ENCODE measurements at regions not wholly inside any gene's neighbourhood (a gene's known extent, or its start where the extent isn't known, plus 50 kb on each side); places are given as distances from the start of the nearest gene placed in this dataset.

GRCh38 chr4:114398410-114398809, 200.2 kb upstream of the UGT8 start:
- no peaks in the 10 kb centered on the region for H3K27me3 ChIP-seq
- no peaks in the 10 kb centered on the region for H3K4me1 ChIP-seq
- TF ChIP-seq, protein P1, sequence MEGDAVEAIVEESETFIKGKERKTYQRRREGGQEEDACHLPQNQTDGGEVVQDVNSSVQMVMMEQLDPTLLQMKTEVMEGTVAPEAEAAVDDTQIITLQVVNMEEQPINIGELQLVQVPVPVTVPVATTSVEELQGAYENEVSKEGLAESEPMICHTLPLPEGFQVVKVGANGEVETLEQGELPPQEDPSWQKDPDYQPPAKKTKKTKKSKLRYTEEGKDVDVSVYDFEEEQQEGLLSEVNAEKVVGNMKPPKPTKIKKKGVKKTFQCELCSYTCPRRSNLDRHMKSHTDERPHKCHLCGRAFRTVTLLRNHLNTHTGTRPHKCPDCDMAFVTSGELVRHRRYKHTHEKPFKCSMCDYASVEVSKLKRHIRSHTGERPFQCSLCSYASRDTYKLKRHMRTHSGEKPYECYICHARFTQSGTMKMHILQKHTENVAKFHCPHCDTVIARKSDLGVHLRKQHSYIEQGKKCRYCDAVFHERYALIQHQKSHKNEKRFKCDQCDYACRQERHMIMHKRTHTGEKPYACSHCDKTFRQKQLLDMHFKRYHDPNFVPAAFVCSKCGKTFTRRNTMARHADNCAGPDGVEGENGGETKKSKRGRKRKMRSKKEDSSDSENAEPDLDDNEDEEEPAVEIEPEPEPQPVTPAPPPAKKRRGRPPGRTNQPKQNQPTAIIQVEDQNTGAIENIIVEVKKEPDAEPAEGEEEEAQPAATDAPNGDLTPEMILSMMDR (IDR thresholded peaks at IDR 0.05), result no peak
- TF ChIP-seq POLR2A (IDR thresholded peaks at IDR 0.05), result no peak
- no peaks in the 10 kb centered on the region for H3K9me3 ChIP-seq
- H3K4me3 ChIP-seq, result no peak overlapping the region
- ATAC-seq (no peak), DNase-seq (no peak)
- no peak overlapping the region for H3K27ac ChIP-seq
- intact Hi-C loops (cut with DNase I), result loop anchor here (10.0 kb wide), 1 partner anchor 286 kb away; no protein-coding TSS in a partner anchor
- H3K36me3 ChIP-seq (replicated peaks in 1 of 2; ENCODE audit: insufficient read depth in 1 of 2, low read depth in 2 of 2), result no peaks in the 10 kb centered on the region

DNA sequence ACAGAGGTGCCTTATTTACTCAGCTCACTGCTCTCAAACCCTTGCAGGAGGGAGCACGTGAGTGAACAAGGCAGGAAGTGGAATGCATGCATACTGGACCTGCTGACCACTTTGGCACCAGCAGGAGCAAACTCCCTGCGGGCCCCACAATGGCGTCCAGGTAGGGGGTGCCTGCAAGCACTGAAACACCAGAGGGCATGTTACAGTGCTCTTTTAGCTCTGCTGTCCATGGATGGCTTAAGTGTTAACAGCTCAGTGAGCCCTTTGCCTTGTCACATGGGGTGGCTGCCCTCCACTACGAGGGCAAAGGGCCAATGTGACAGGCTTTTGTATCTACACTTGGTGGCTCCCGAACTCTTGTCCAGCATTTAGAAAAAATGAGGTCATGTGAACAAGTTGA, 199.5 kb upstream of the UGT8 start:
- no peak for ATAC-seq
- DNase-seq, result no peak
- TF ChIP-seq, protein P1 (IDR thresholded peaks at IDR 0.05), result no peak
- no peak for TF ChIP-seq POLR2A (IDR thresholded peaks at IDR 0.05)
- WGBS, 2 donors, result 41 to 42% methylated on average over 5 of the region's 5 CpGs
- no peak overlapping the region for H3K4me3 ChIP-seq
- H3K36me3 ChIP-seq (replicated peaks in 1 of 2; ENCODE audit: insufficient read depth in 1 of 2, low read depth in 2 of 2), result no peaks in the 10 kb centered on the region
- intact Hi-C loops (cut with DNase I), result loop anchor here (10.0 kb wide), 1 partner anchor 286 kb away; no protein-coding TSS in a partner anchor
- H3K9me3 ChIP-seq, result no peaks in the 10 kb centered on the region
- H3K27me3 ChIP-seq, result no peaks in the 10 kb centered on the region
- no peaks in the 10 kb centered on the region for H3K4me1 ChIP-seq
- H3K27ac ChIP-seq, result no peak overlapping the region

DNA sequence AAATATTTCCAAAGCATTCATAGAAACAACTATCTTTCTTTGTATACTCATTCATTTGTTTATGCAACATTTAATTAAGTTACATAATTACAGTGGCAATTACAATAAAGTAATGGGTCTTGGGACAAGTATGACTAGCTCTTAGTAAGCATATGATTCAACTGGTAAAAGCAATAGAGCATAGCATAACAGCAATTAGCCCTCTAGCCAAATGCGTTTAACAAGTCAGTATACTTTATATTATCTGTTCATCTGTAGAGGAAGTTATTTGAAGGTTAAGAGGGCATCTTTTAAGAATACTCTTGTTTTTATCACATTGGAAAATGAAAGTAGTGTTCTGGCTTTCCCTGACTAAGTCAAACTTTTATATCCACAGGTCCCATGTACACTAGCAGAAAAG, 198.1 kb upstream of the UGT8 start:
- H3K27ac ChIP-seq, result no peak overlapping the region

GRCh38 chr4:114401483-114401882, 197.1 kb upstream of the UGT8 start:
- H3K27ac ChIP-seq, result no peak overlapping the region
- H3K36me3 ChIP-seq (replicated peaks in 1 of 2; ENCODE audit: insufficient read depth in 1 of 2, low read depth in 2 of 2), result no peaks in the 10 kb centered on the region
- DNase-seq (no peak), ATAC-seq (no peak)
- TF ChIP-seq, protein P1 (IDR thresholded peaks at IDR 0.05), result no peak
- TF ChIP-seq POLR2A (IDR thresholded peaks at IDR 0.05), result no peak
- H3K4me1 ChIP-seq, result no peaks in the 10 kb centered on the region
- H3K27me3 ChIP-seq, result no peaks in the 10 kb centered on the region
- no peaks in the 10 kb centered on the region for H3K9me3 ChIP-seq
- intact Hi-C loops (cut with DNase I), result no loop called here
- WGBS, 2 donors, result 53 to 66% methylated on average over 2 of the region's 2 CpGs
- no peak overlapping the region for H3K4me3 ChIP-seq

More for the DNA sequence above, 198.1 kb upstream of the UGT8 start:
- Histone ChIP-seq H3K4me1 (no peaks in the 10 kb centered on the region), H3K4me3 (no peak overlapping the region), H3K36me3 (replicated peaks in 1 of 2; ENCODE audit: insufficient read depth in 1 of 2, low read depth in 2 of 2) (no peaks in the 10 kb centered on the region), H3K27me3 (no peaks in the 10 kb centered on the region), H3K9me3 (no peaks in the 10 kb centered on the region)
- DNase-seq (no peak), ATAC-seq (no peak)
- 78% methylated on average over 1 of the region's 1 CpG for WGBS, 2 donors
- intact Hi-C loops (cut with DNase I), result no loop called here
- TF ChIP-seq POLR2A (IDR thresholded peaks at IDR 0.05), result no peak
- TF ChIP-seq, protein P1 (IDR thresholded peaks at IDR 0.05), result no peak

- Histone ChIP-seq H3K4me1 (no peaks in the 10 kb centered on the region), H3K4me3 (no peak overlapping the region), H3K27me3 (no peaks in the 10 kb centered on the region), H3K9me3 (no peaks in the 10 kb centered on the region), H3K27ac (no peak overlapping the region), H3K36me3 (replicated peaks in 1 of 2; ENCODE audit: insufficient read depth in 1 of 2, low read depth in 2 of 2) (no peaks in the 10 kb centered on the region)
- intact Hi-C loops (cut with DNase I), result no loop called here
- ATAC-seq, result no peak
- WGBS, 2 donors, result 48 to 58% methylated on average over 1 of the region's 1 CpG
- TF ChIP-seq, protein P1 (IDR thresholded peaks at IDR 0.05), result peak in 3 of 7 experiments; percentile 14 to 24 (median 19)
- TF ChIP-seq POLR2A (IDR thresholded peaks at IDR 0.05), result no peak
- no peak for DNase-seq
Observed at GRCh38 chr4:114417214-114417613, 181.4 kb upstream of the UGT8 start.

Data from body of pancreas (tissue), 4 donors.